ENCODE measurements at regions not wholly inside any gene's neighbourhood (a gene's known extent, or its start where the extent isn't known, plus 50 kb on each side); places are given as distances from the start of the nearest gene placed in this dataset.
"Not testable (repeated sequence)": the region's sequence is repeated elsewhere in the genome, so short reads cannot be mapped to it uniquely, and the experiment has no call there.

- no peak for FAIRE-seq
Measured at GRCh38 chr20:12130781-12131180, 213.1 kb downstream of the BTBD3 start.

GRCh38 chr20:12133553-12133952, 215.9 kb downstream of the BTBD3 start:
- H3K9me1 ChIP-seq (ENCODE audit: control insufficient read depth, extremely low read depth, insufficient read depth, low read length): no peaks in the 10 kb centered on the region
- H3K27me3 ChIP-seq (ENCODE audit: control insufficient read depth, extremely low read depth, insufficient read depth, low read length): no peaks in the 10 kb centered on the region
- FAIRE-seq (no peak), DNase-seq (ENCODE audit: low read depth, low spot score) (no peak)
- H3K9ac ChIP-seq (ENCODE audit: control insufficient read depth, extremely low read depth, insufficient read depth, low read length): no peak overlapping the region
- no peak overlapping the region for H3K4me2 ChIP-seq (ENCODE audit: control insufficient read depth, extremely low read depth, insufficient read depth, low read depth, low read length)
- no peaks in the 10 kb centered on the region for H4K20me1 ChIP-seq (ENCODE audit: control insufficient read depth, extremely low read depth, insufficient read depth, low read length)
- H2AFZ ChIP-seq (ENCODE audit: control insufficient read depth, low read length): no peak overlapping the region
- no peaks in the 10 kb centered on the region for H3K9me3 ChIP-seq (ENCODE audit: control insufficient read depth, low read depth, low read length)
- H3K79me2 ChIP-seq (ENCODE audit: control insufficient read depth, insufficient read depth, low read length): no peaks in the 10 kb centered on the region
- H3K27ac ChIP-seq (ENCODE audit: control insufficient read depth, insufficient read depth, low read length): no peak overlapping the region
- dilution Hi-C loops (cut with MboI; ENCODE audit: extremely low pct_ligation_motif_present, low sequenced_read_pairs): no loop called here
- no peaks in the 10 kb centered on the region for H3K4me1 ChIP-seq (ENCODE audit: control insufficient read depth, extremely low read depth, insufficient read depth, low read length)
- no peaks in the 10 kb centered on the region for H3K36me3 ChIP-seq (ENCODE audit: control insufficient read depth in 2 of 2, extremely low read depth in 1 of 2, insufficient read depth in 2 of 2, low read length in 2 of 2)
- H3K4me3 ChIP-seq (ENCODE audit: control insufficient read depth in 2 of 3, extremely low read depth in 1 of 3, insufficient read depth in 2 of 3, low read depth in 1 of 3, low read length in 3 of 3): no peak overlapping the region
- TF ChIP-seq EZH2 (IDR thresholded peaks at IDR 0.05; ENCODE audit: low read length): no peak
- TF ChIP-seq, protein P1, sequence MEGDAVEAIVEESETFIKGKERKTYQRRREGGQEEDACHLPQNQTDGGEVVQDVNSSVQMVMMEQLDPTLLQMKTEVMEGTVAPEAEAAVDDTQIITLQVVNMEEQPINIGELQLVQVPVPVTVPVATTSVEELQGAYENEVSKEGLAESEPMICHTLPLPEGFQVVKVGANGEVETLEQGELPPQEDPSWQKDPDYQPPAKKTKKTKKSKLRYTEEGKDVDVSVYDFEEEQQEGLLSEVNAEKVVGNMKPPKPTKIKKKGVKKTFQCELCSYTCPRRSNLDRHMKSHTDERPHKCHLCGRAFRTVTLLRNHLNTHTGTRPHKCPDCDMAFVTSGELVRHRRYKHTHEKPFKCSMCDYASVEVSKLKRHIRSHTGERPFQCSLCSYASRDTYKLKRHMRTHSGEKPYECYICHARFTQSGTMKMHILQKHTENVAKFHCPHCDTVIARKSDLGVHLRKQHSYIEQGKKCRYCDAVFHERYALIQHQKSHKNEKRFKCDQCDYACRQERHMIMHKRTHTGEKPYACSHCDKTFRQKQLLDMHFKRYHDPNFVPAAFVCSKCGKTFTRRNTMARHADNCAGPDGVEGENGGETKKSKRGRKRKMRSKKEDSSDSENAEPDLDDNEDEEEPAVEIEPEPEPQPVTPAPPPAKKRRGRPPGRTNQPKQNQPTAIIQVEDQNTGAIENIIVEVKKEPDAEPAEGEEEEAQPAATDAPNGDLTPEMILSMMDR (optimal IDR thresholded peaks at IDR 0.05 in 1 of 3, IDR thresholded peaks at IDR 0.05 in 1 of 3, conservative IDR thresholded peaks at IDR 0.05 in 1 of 3; ENCODE audit: extremely low read depth in 1 of 3, insufficient read depth in 2 of 3, low read length in 3 of 3): no peak

More at GRCh38 chr20:12130781-12131180, 213.1 kb downstream of the BTBD3 start:
- no peak for TF ChIP-seq EZH2 (IDR thresholded peaks at IDR 0.05; ENCODE audit: low read length)
- dilution Hi-C loops (cut with MboI; ENCODE audit: extremely low pct_ligation_motif_present, low sequenced_read_pairs): no loop called here
- Histone ChIP-seq H3K36me3 (ENCODE audit: control insufficient read depth in 2 of 2, extremely low read depth in 1 of 2, insufficient read depth in 2 of 2, low read length in 2 of 2) (no peaks in the 10 kb centered on the region), H2AFZ (ENCODE audit: control insufficient read depth, low read length) (no peak overlapping the region), H3K9ac (ENCODE audit: control insufficient read depth, extremely low read depth, insufficient read depth, low read length) (no peak overlapping the region), H3K4me3 (ENCODE audit: control insufficient read depth in 2 of 3, extremely low read depth in 1 of 3, insufficient read depth in 2 of 3, low read depth in 1 of 3, low read length in 3 of 3) (no peak overlapping the region), H3K9me3 (ENCODE audit: control insufficient read depth, low read depth, low read length) (no peaks in the 10 kb centered on the region), H3K9me1 (ENCODE audit: control insufficient read depth, extremely low read depth, insufficient read depth, low read length) (no peaks in the 10 kb centered on the region), H3K27me3 (ENCODE audit: control insufficient read depth, extremely low read depth, insufficient read depth, low read length) (no peaks in the 10 kb centered on the region), H3K27ac (ENCODE audit: control insufficient read depth, insufficient read depth, low read length) (no peak overlapping the region), H4K20me1 (ENCODE audit: control insufficient read depth, extremely low read depth, insufficient read depth, low read length) (no peaks in the 10 kb centered on the region), H3K4me2 (ENCODE audit: control insufficient read depth, extremely low read depth, insufficient read depth, low read depth, low read length) (no peak overlapping the region), H3K79me2 (ENCODE audit: control insufficient read depth, insufficient read depth, low read length) (no peaks in the 10 kb centered on the region), H3K4me1 (ENCODE audit: control insufficient read depth, extremely low read depth, insufficient read depth, low read length) (no peaks in the 10 kb centered on the region)
- DNase-seq (ENCODE audit: low read depth, low spot score): no peak

DNA sequence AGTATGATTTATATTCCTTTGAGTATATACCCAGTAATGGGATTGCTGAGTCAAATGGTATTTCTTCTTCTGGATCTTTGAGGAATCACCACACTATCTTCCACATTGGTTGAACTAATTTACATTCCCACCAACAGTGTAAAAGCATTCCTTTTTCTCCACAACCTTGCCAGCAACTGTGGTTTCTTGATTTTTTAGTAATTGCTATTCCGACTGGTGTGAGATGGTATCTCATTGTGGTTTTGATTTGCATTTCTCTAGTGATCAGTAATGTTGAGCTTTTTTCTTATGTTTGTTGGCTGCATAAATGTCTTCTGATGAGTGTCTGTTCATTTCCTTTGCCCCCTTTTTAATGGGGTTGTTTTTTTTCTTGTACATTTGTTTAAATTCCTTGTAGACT, 228.3 kb downstream of the BTBD3 start:
- DNase-seq (ENCODE audit: low read depth, low spot score); FAIRE-seq; H2AFZ ChIP-seq (ENCODE audit: control insufficient read depth, low read length); H3K9me3 ChIP-seq (ENCODE audit: control insufficient read depth, low read depth, low read length); H3K27ac ChIP-seq (ENCODE audit: control insufficient read depth, insufficient read depth, low read length); H4K20me1 ChIP-seq (ENCODE audit: control insufficient read depth, extremely low read depth, insufficient read depth, low read length); H3K27me3 ChIP-seq (ENCODE audit: control insufficient read depth, extremely low read depth, insufficient read depth, low read length); H3K4me2 ChIP-seq (ENCODE audit: control insufficient read depth, extremely low read depth, insufficient read depth, low read depth, low read length); H3K79me2 ChIP-seq (ENCODE audit: control insufficient read depth, insufficient read depth, low read length); H3K9me1 ChIP-seq (ENCODE audit: control insufficient read depth, extremely low read depth, insufficient read depth, low read length); H3K4me3 ChIP-seq (ENCODE audit: control insufficient read depth in 2 of 3, extremely low read depth in 1 of 3, insufficient read depth in 2 of 3, low read depth in 1 of 3, low read length in 3 of 3); H3K4me1 ChIP-seq (ENCODE audit: control insufficient read depth, extremely low read depth, insufficient read depth, low read length); dilution Hi-C loops (cut with MboI; ENCODE audit: extremely low pct_ligation_motif_present, low sequenced_read_pairs); H3K36me3 ChIP-seq (ENCODE audit: control insufficient read depth in 2 of 2, extremely low read depth in 1 of 2, insufficient read depth in 2 of 2, low read length in 2 of 2); H3K9ac ChIP-seq (ENCODE audit: control insufficient read depth, extremely low read depth, insufficient read depth, low read length): not testable (repeated sequence)
